Heart right ventricle (tissue), 16 donors: ENCODE measurements at regions not wholly inside any gene's neighbourhood (a gene's known extent, or its start where the extent isn't known, plus 50 kb on each side); places are given as distances from the start of the nearest gene placed in this dataset.

Experiments
- ATAC-seq, 8 donors: fragments of 200-7000 bp; cut with Tn5 transposase; one replicate each; pipeline ENCODE4 v1.9.1; 2020; ENCODE audit warnings: mild to moderate bottlenecking in 8 of 8, moderate library complexity in 8 of 8, moderate number of reproducible peaks in 1 of 8
- DNase-seq, 2 donors: peaks; one replicate each; pipeline ENCODE4 v3.0.0-alpha.2; 2020
- H3K27ac ChIP-seq, 10 donors: fragments of 200-600 bp; sonication (generic) in 2 of 10; one replicate each; pipeline versions ENCODE4 v1.5.0 to v1.8.0; 2020 to 2022; ENCODE audit warnings: mild to moderate bottlenecking in 3 of 10
- H3K27me3 ChIP-seq, 7 donors: fragments of 200-600 bp; one replicate each; pipeline ENCODE4 v1.8.0; 2021 to 2022; ENCODE audit warnings: mild to moderate bottlenecking in 2 of 7
- H3K36me3 ChIP-seq, 9 donors: fragments of 200-600 bp; sonication (generic) in 1 of 9; one replicate each; pipeline versions ENCODE4 v1.5.0 to v1.8.0; 2020 to 2022; ENCODE audit warnings: mild to moderate bottlenecking in 2 of 9
- H3K4me1 ChIP-seq, 9 donors: fragments of 200-600 bp; sonication (generic) in 1 of 9; one replicate each; pipeline versions ENCODE4 v1.5.0 to v1.8.0; 2020 to 2022; ENCODE audit warnings: mild to moderate bottlenecking in 4 of 9
- H3K4me3 ChIP-seq, 10 donors: fragments of 200-600 bp; sonication (generic) in 2 of 10; one replicate each; pipeline versions ENCODE4 v1.5.0 to v1.8.0; 2020 to 2022; ENCODE audit warnings: mild to moderate bottlenecking in 7 of 10, moderate library complexity in 2 of 10
- H3K9me3 ChIP-seq, 11 donors: fragments of 200-600 bp in 10 of 11; sonication (generic) in 2 of 11; one replicate each; pipeline versions ENCODE4 v1.5.0 to v1.8.0; 2013 to 2022; ENCODE audit warnings: mild to moderate bottlenecking in 2 of 11, control low read depth in 1 of 11, moderate library complexity in 1 of 11
- CTCF ChIP-seq, 9 donors: fragments of 200-600 bp; sonication (generic) in 2 of 9; IDR thresholded peaks; one replicate each; pipeline versions ENCODE4 v1.5.0 to v1.8.0; 2021 to 2022; ENCODE audit warnings: antibody characterized with exemption in 9 of 9, mild to moderate bottlenecking in 5 of 9, moderate library complexity in 1 of 9
- WGBS, 2 donors: extraction: QIAGEN DNeasy Blood & Tissue Kit; methylation state at CpG; one replicate each; pipeline ENCODE4 v1.1.7; 2013; ENCODE audit warnings: inconsistent platforms in 1 of 2; 5-methylcytosine and 5-hydroxymethylcytosine counted together
- intact Hi-C, 10 donors: fragments of 100-400 bp; cut with DNase I; formaldehyde crosslinking; loops; one replicate each; pipeline versions ENCODE4 v1.11.1 to v1.14.2; 2022
- donor health status: Arrhythmogenic right ventricular cardiomyopathy.
- donor health status: ischemic (EF 13 %, LVEDD 7.1; RV severe dilation, severe dysfunction).
- donor health status: healthy with polysubstance abuse.
- donor health status: DM: no; HTN: yes; CAD: no.
- donor health status: DM: no; HTN: no; CAD: no.
- donor health status: ischemic (EF 25% LVEDD 6.9; RV normal size, moderate dysfunction).
- donor health status: ischemic (EF 25% LVEDD 5.7; RV mildly dilated, moderate dysfunction).
- donor health status: healthy.
- donor health status: DM: yes; HTN: yes; CAD: no.
- donor health status: Ischemic cardiomyopathy.
- donor health status: ischemic (EF 35%, LVEDD 5.7; RV mildly dilated, moderate dysfunction).
- donor health status: nonischemic (EF 11% LVEDD 7.7; RV severe dilation, severe dysfunction).
- donor health status: DM: yes; HTN: yes; CAD: no.
- donor health status: PGD.
- donor health status: ischemic (EF 29% LVEDD 5.4; RV normal size, mild dysfunction).
- donor health status: nonischemic (EF 23%, LVEDD 6.1; RV moderate dilation, normal function).

GRCh38 chr20:58597249-58597891, 53.7 kb upstream of the STX16 start:
- peaks cover 0 to 6% (median 0%) of the 10 kb centered on the region in 11 donors for H3K9me3 ChIP-seq
- intact Hi-C loops, result loop anchor here in 1 of 10 donors (10.0 kb wide), 1 partner anchor 63 kb away; no protein-coding TSS in a partner anchor
- peak; percentile 28 to 47 for DNase-seq
- 39 to 45% methylated on average over 18 of the region's 18 CpGs for WGBS, 2 donors
- H3K27ac ChIP-seq, result peak overlapping the region in 7 of 10 donors; percentile 39 to 72 (median 62)
- no peak overlapping the region for H3K4me3 ChIP-seq
- H3K36me3 ChIP-seq, result no peaks in the 10 kb centered on the region
- no peak for TF ChIP-seq CTCF (IDR thresholded peaks at IDR 0.05)
- peaks cover 0 to 14% (median 0%) of the 10 kb centered on the region in 9 donors for H3K4me1 ChIP-seq
- peaks cover 0 to 18% (median 0%) of the 10 kb centered on the region in 7 donors for H3K27me3 ChIP-seq
- ATAC-seq, result peak in 7 of 8 donors; percentile 43 to 86 (median 76)

DNA sequence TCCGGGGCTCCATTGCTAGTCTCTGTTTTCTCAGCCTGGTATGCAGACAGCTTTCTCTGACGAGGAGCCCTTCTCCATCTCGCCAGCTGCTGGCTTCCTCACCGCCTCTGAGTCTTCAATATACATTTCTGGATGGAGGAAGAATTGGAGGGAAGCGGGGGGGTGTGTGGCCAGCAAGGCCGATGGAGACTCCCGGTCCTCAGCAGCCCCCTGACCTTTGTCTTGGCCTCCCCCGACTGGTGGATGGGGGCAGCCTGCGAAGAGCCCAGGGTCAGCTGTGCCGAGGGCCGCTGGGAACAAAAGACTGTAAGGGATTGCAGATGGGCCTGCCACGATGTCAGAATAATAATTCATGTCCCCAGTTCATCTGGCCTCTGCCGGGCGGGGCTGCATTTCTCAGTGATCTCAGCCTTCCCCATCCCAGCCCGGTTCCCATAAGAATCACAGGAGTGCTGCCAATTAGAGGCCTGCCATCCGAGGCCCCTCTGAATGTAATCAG, 54.3 kb upstream of the STX16 start:
- intact Hi-C loops, result loop anchor here in 1 of 10 donors (10.0 kb wide), 1 partner anchor 62 kb away; no protein-coding TSS in a partner anchor
- TF ChIP-seq CTCF (IDR thresholded peaks at IDR 0.05), result no peak
- no peak overlapping the region for H3K4me3 ChIP-seq
- H3K27ac ChIP-seq, result peak overlapping the region in 7 of 10 donors; percentile 39 to 72 (median 62)
- WGBS, 2 donors, result 56 to 60% methylated on average over 16 of the region's 16 CpGs
- H3K4me1 ChIP-seq, result peaks cover 0 to 14% (median 0%) of the 10 kb centered on the region in 9 donors
- DNase-seq (peak in 1 of 2 donors; percentile 27), ATAC-seq (peak in 6 of 8 donors; percentile 25 to 66 (median 52))
- peaks cover 0 to 18% (median 0%) of the 10 kb centered on the region in 7 donors for H3K27me3 ChIP-seq
- H3K36me3 ChIP-seq, result no peaks in the 10 kb centered on the region
- peaks cover 0 to 6% (median 0%) of the 10 kb centered on the region in 11 donors for H3K9me3 ChIP-seq

DNA sequence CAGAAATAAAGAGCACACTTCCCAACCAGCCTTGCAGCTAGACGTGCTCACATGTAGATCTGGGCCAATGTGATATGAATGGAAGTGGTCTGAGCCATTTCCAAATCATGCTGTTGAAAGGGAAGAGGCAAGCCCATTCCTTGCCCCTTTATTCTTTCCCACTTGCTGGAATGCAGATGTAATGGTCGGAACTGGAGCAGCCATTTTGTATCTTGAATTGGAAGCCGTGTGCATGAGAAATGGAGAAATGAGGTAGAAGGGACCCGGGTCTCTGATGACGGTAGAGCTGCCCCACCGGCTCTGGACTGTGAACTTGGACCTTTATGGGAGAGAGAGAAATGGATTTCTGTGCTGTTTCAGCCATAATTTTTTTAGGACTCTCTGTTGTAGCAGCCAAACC, 54.8 kb upstream of the STX16 start:
- 92 to 95% methylated on average over 6 of the region's 6 CpGs for WGBS, 2 donors
- Histone ChIP-seq H3K4me1 (peaks cover 0 to 14% (median 0%) of the 10 kb centered on the region in 9 donors), H3K4me3 (no peak overlapping the region), H3K9me3 (peaks cover 0 to 6% (median 0%) of the 10 kb centered on the region in 11 donors), H3K27ac (peak overlapping the region in 5 of 10 donors; percentile 39 to 72 (median 62)), H3K27me3 (peaks cover 0 to 21% (median 0%) of the 10 kb centered on the region in 7 donors), H3K36me3 (no peaks in the 10 kb centered on the region)
- TF ChIP-seq CTCF (IDR thresholded peaks at IDR 0.05), result no peak
- intact Hi-C loops, result loop anchor here in 1 of 10 donors (10.0 kb wide), 1 partner anchor 61 kb away; no protein-coding TSS in a partner anchor
- ATAC-seq, result no peak
- DNase-seq, result no peak

DNA sequence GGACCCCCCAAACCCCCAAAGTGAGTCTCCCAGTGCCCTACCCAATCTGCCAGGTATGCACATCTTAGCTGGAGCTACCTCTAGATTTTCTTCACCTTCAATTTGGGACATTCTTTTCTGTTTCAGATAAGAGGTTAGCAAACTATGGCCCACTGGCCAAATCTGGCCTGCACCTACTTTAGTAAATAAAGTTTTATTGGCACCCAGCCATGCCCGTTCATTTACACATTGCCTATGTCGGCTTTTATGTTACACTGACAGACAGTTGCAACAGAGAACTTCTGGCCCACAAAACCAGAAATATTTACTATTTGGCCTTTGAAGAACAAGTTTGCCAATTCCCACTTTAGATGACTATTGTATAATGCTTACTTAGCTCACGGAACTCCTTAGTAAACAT, 55.9 kb upstream of the STX16 start:
- Histone ChIP-seq H3K4me1 (peaks cover 0 to 14% (median 0%) of the 10 kb centered on the region in 9 donors), H3K27ac (no peak overlapping the region), H3K4me3 (no peak overlapping the region), H3K27me3 (peaks cover 0 to 30% (median 0%) of the 10 kb centered on the region in 7 donors), H3K9me3 (peaks cover 0 to 6% (median 0%) of the 10 kb centered on the region in 11 donors), H3K36me3 (no peaks in the 10 kb centered on the region)
- intact Hi-C loops, result loop anchor here in 1 of 10 donors (10.0 kb wide), 1 partner anchor 60 kb away; no protein-coding TSS in a partner anchor
- ATAC-seq (no peak), DNase-seq (no peak)
- 81% methylated on average over 3 of the region's 3 CpGs for WGBS, 2 donors
- no peak for TF ChIP-seq CTCF (IDR thresholded peaks at IDR 0.05)
